ENCODE measurements at regions not wholly inside any gene's neighbourhood (a gene's known extent, or its start where the extent isn't known, plus 50 kb on each side); places are given as distances from the start of the nearest gene placed in this dataset.

DNA sequence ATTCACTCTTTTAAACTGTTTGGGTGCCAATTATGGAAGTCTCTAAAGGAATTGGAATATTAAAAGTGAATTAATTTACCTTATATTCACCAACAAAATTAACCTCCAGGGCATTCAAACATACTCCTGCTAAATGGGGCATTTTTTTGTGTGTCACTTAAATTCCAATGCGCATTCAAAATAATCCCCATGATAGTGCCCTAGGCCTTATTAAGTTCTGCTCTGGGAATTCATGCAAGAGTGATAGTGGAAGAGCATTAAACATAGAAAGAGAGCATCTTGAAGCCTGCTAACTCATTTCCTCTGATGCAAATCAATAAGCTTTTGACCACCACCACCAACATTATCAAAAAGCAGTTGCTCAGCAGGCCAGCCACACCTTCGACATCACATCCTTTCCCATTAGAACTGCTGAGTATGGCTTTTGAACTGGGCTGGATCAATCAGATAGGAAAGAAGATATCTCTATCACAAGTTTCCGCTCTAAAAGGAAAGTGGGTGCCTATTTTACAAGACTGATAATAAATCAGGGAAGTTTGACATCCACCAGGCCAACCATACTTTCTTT, 156.7 kb downstream of the TMCO5A start:
- ChIA-PET POLR2A (no interaction called here), RAD21 (ENCODE audit: low non-redundant PET in 1 of 2, low total read pairs in 2 of 2, uncharacterized antibody in 2 of 2, unreplicated experiment in 2 of 2) (no interaction called here), CTCF (no interaction called here)
- Histone ChIP-seq H3K4me3 (replicated peaks in 1 of 2; ENCODE audit: low read depth in 1 of 2, low read length in 2 of 2) (no peak overlapping the region), H3K4me1 (ENCODE audit: control insufficient read depth in 1 of 2, insufficient read depth in 2 of 2, low read length in 2 of 2) (no peaks in the 10 kb centered on the region), H3K9me3 (ENCODE audit: control insufficient read depth in 1 of 2, insufficient read depth in 1 of 2, low read depth in 1 of 2, low read length in 2 of 2) (no peaks in the 10 kb centered on the region), H3K79me2 (ENCODE audit: insufficient read depth, low read length) (no peaks in the 10 kb centered on the region), H4K20me1 (ENCODE audit: insufficient read depth) (no peaks in the 10 kb centered on the region), H3K9me2 (ENCODE audit: insufficient read depth) (no peaks in the 10 kb centered on the region), H3K9ac (ENCODE audit: low read length) (no peak overlapping the region), H3K27ac (ENCODE audit: low read depth, low read length) (no peak overlapping the region), H3K36me3 (ENCODE audit: control insufficient read depth in 1 of 2, insufficient read depth in 2 of 2, low read length in 2 of 2) (no peaks in the 10 kb centered on the region), H2AFZ (ENCODE audit: low read depth, low read length, poor library complexity, severe bottlenecking) (no peak overlapping the region), H3K4me2 (ENCODE audit: low read length) (no peak overlapping the region), H3K27me3 (ENCODE audit: insufficient read depth, low read length) (0 out of 2 replicates have a peak, but pooled peaks cover 3% of the 10 kb centered on the region)
- ATAC-seq (no peak), DNase-seq (ENCODE audit: low read depth, low spot score) (no peak)
- no TSS peak for BruUV-seq (replicated peaks)
- TF ChIP-seq ATF3 (IDR thresholded peaks at IDR 0.05) = no peak
- TF ChIP-seq, protein P1, sequence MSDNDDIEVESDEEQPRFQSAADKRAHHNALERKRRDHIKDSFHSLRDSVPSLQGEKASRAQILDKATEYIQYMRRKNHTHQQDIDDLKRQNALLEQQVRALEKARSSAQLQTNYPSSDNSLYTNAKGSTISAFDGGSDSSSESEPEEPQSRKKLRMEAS (IDR thresholded peaks at IDR 0.05) = no peak
- TF ChIP-seq RAD21 (IDR thresholded peaks at IDR 0.05; ENCODE audit: low read depth) = no peak
- TF ChIP-seq ZNF274 (IDR thresholded peaks at IDR 0.05; ENCODE audit: low read depth, low read length) = no peak
- no peak for TF ChIP-seq ZFX (IDR thresholded peaks at IDR 0.05)
- TF ChIP-seq TCF7L2 (IDR thresholded peaks at IDR 0.05; ENCODE audit: borderline replicate concordance, extremely low read depth, insufficient read depth, insufficient read length) = no peak
- no peak for TF ChIP-seq YY1 (IDR thresholded peaks at IDR 0.05; ENCODE audit: extremely low read depth, insufficient replicate concordance, low read depth, low read length)
- no peak for TF ChIP-seq CEBPB (IDR thresholded peaks at IDR 0.05; ENCODE audit: low read depth)
- intact Hi-C loops (cut with micrococcal nuclease) = no loop called here

- intact Hi-C loops (cut with micrococcal nuclease) = no loop called here
- H3K9me3 ChIP-seq (ENCODE audit: control insufficient read depth in 1 of 2, insufficient read depth in 1 of 2, low read depth in 1 of 2, low read length in 2 of 2) = no peaks in the 10 kb centered on the region
- no peak overlapping the region for H2AFZ ChIP-seq (ENCODE audit: low read depth, low read length, poor library complexity, severe bottlenecking)
- CTCF ChIA-PET = no interaction called here
- no peaks in the 10 kb centered on the region for H4K20me1 ChIP-seq (ENCODE audit: insufficient read depth)
- no peak overlapping the region for H3K4me3 ChIP-seq (replicated peaks in 1 of 2; ENCODE audit: low read depth in 1 of 2, low read length in 2 of 2)
- no peak overlapping the region for H3K27ac ChIP-seq (ENCODE audit: low read depth, low read length)
- H3K36me3 ChIP-seq (ENCODE audit: control insufficient read depth in 1 of 2, insufficient read depth in 2 of 2, low read length in 2 of 2) = no peaks in the 10 kb centered on the region
- TF ChIP-seq FOSL1 (IDR thresholded peaks at IDR 0.05; ENCODE audit: low read depth) (no peak), POLR2A (IDR thresholded peaks at IDR 0.05; ENCODE audit: borderline replicate concordance, extremely low read depth, insufficient read depth, insufficient read length) (no peak), CEBPB (IDR thresholded peaks at IDR 0.05; ENCODE audit: low read depth) (no peak), RAD21 (IDR thresholded peaks at IDR 0.05; ENCODE audit: low read depth) (no peak)
- H3K4me2 ChIP-seq (ENCODE audit: low read length) = no peak overlapping the region
- no peaks in the 10 kb centered on the region for H3K9me2 ChIP-seq (ENCODE audit: insufficient read depth)
- no peaks in the 10 kb centered on the region for H3K27me3 ChIP-seq (ENCODE audit: insufficient read depth, low read length)
- DNase-seq (ENCODE audit: low read depth, low spot score) = no peak
- H3K79me2 ChIP-seq (ENCODE audit: insufficient read depth, low read length) = no peaks in the 10 kb centered on the region
- no peak for ATAC-seq
- H3K4me1 ChIP-seq (ENCODE audit: control insufficient read depth in 1 of 2, insufficient read depth in 2 of 2, low read length in 2 of 2) = no peaks in the 10 kb centered on the region
- POLR2A ChIA-PET = no interaction called here
- RAD21 ChIA-PET (ENCODE audit: low non-redundant PET in 1 of 2, low total read pairs in 2 of 2, uncharacterized antibody in 2 of 2, unreplicated experiment in 2 of 2) = no interaction called here
- BruUV-seq (replicated peaks) = no TSS peak
- H3K9ac ChIP-seq (ENCODE audit: low read length) = no peak overlapping the region
Measured at GRCh38 chr15:38093931-38094330, 158.7 kb upstream of the SPRED1 start.

All from HCT116 (cell line).